GM23338 (cell line): ENCODE measurements at regions not wholly inside any gene's neighbourhood (a gene's known extent, or its start where the extent isn't known, plus 50 kb on each side); places are given as distances from the start of the nearest gene placed in this dataset.

Source experiments
- ATAC-seq: fragments of 200-7000 bp; cut with Tn5 transposase; 3 replicates; pipeline ENCODE4 v1.9.1; 2020
- DNase-seq: peaks from one replicate; pipeline ENCODE4 v3.0.0-alpha.2; 2015; ENCODE audit warnings: low spot score
- H2AFZ ChIP-seq: fragments of 200-600 bp; sonication (generic); 2 replicates; pipeline ENCODE4 v1.8.0; 2016; ENCODE audit warnings: antibody characterized with exemption, mild to moderate bottlenecking, moderate library complexity
- H3F3A ChIP-seq: fragments of 200-600 bp; sonication (generic); replicated peaks from 2 replicates; pipeline ENCODE4 v1.8.0; 2017; ENCODE audit warnings: antibody characterized with exemption, mixed run types, low read depth
- H3K27ac ChIP-seq: fragments of 200-600 bp; sonication (generic); 2 replicates; pipeline ENCODE4 v1.6.1; 2016; ENCODE audit warnings: low read depth
- H3K27me3 ChIP-seq: fragments of 200-600 bp; sonication (generic); 2 replicates; pipeline ENCODE4 v1.8.0; 2016; ENCODE audit warnings: mild to moderate bottlenecking, mixed run types, moderate library complexity; ENCODE audit not compliant: insufficient read depth
- H3K36me3 ChIP-seq: fragments of 200-600 bp; sonication (generic); 2 replicates; pipeline ENCODE4 v1.8.0; 2016; ENCODE audit warnings: mild to moderate bottlenecking; ENCODE audit not compliant: insufficient read depth
- H3K4me1 ChIP-seq: fragments of 200-600 bp; sonication (generic); 2 replicates; pipeline ENCODE4 v1.8.0; 2016; ENCODE audit warnings: mild to moderate bottlenecking, moderate library complexity; ENCODE audit not compliant: insufficient read depth
- H3K4me2 ChIP-seq: fragments of 200-600 bp; sonication (generic); 2 replicates; pipeline ENCODE4 v1.7.1; 2017; ENCODE audit warnings: mixed run types
- H3K4me3 ChIP-seq: fragments of 200-600 bp; sonication (generic); 2 replicates; pipeline ENCODE4 v1.6.1; 2016; ENCODE audit warnings: mixed run types
- H3K79me2 ChIP-seq: fragments of 200-600 bp; sonication (generic); replicated peaks from 2 replicates; pipeline ENCODE4 v1.8.0; 2017; ENCODE audit warnings: mild to moderate bottlenecking; ENCODE audit not compliant: insufficient read depth
- H3K9me2 ChIP-seq: fragments of 200-600 bp; sonication (generic); 2 replicates; pipeline ENCODE4 v1.8.0; 2017; ENCODE audit not compliant: insufficient read depth
- H4K20me1 ChIP-seq: fragments of 200-600 bp; sonication (generic); replicated peaks from 2 replicates; pipeline ENCODE4 v1.8.0; 2017; ENCODE audit warnings: mild to moderate bottlenecking; ENCODE audit not compliant: insufficient read depth
- H3K27ac Mint-ChIP-seq: 2 replicates; pipeline ENCODE4 v1.8.0; 2020; ENCODE audit warnings: inconsistent platforms, mild to moderate bottlenecking, moderate library complexity, mixed read lengths
- H3K27me3 Mint-ChIP-seq: 3 replicates; pipeline ENCODE4 v1.8.0; 2022; ENCODE audit warnings: low read depth, mild to moderate bottlenecking, moderate library complexity, mixed read lengths, inconsistent platforms; ENCODE audit not compliant: insufficient read depth, poor library complexity
- H3K36me3 Mint-ChIP-seq: 3 replicates; pipeline ENCODE4 v1.8.0; 2021; ENCODE audit warnings: low read depth, mild to moderate bottlenecking, inconsistent platforms, moderate library complexity, mixed read lengths
- H3K4me1 Mint-ChIP-seq: 3 replicates; pipeline ENCODE4 v1.8.0; 2020; ENCODE audit warnings: mild to moderate bottlenecking, inconsistent platforms, mixed read lengths
- H3K4me3 Mint-ChIP-seq: 3 replicates; pipeline ENCODE4 v1.8.0; 2021; ENCODE audit warnings: moderate library complexity, mild to moderate bottlenecking, inconsistent platforms, mixed read lengths
- H3K9me3 Mint-ChIP-seq: 3 replicates; pipeline ENCODE4 v1.8.0; 2020; ENCODE audit warnings: moderate library complexity, mild to moderate bottlenecking, inconsistent platforms, mixed read lengths
- CREB1 ChIP-seq: fragments of 250-450 bp; sonication (Bioruptor Pico); IDR thresholded peaks from 2 replicates; pipeline ENCODE4 v1.5.0; 2020; ENCODE audit warnings: low read depth, mild to moderate bottlenecking, moderate library complexity
- EZH2 ChIP-seq: fragments of 200-600 bp; sonication (generic); IDR thresholded peaks from one replicate; pipeline ENCODE4 v1.8.0; 2017; ENCODE audit warnings: antibody characterized with exemption, mild to moderate bottlenecking, low read depth; ENCODE audit not compliant: unreplicated experiment
- JUNB ChIP-seq: IDR thresholded peaks from one replicate; pipeline ENCODE4 v1.6.1; 2016; ENCODE audit warnings: antibody characterized with exemption; ENCODE audit not compliant: unreplicated experiment
- POLR2AphosphoS5 ChIP-seq: IDR thresholded peaks from 2 replicates; pipeline ENCODE4 v1.6.1; 2016; ENCODE audit warnings: antibody characterized with exemption, low read depth
- STAT1 ChIP-seq: IDR thresholded peaks from one replicate; pipeline ENCODE4 v1.6.1; 2016; ENCODE audit warnings: antibody characterized with exemption; ENCODE audit not compliant: unreplicated experiment
- ZNF114 ChIP-seq: fragments of 250-450 bp; sonication (Bioruptor Pico); IDR thresholded peaks from 2 replicates; pipeline ENCODE4 v1.5.0; 2020; ENCODE audit warnings: mild to moderate bottlenecking, moderate library complexity
- ZNF331 ChIP-seq: fragments of 250-450 bp; sonication (Bioruptor Pico); IDR thresholded peaks from 2 replicates; pipeline ENCODE4 v1.5.0; 2020; ENCODE audit warnings: low read depth, mild to moderate bottlenecking, moderate library complexity
- TF ChIP-seq, protein P1 (sequence below): IDR thresholded peaks from one replicate; pipeline ENCODE4 v1.6.1; 2018; ENCODE audit warnings: antibody characterized with exemption; ENCODE audit not compliant: unreplicated experiment
- TF ChIP-seq, protein P2 (sequence below): fragments of 250-450 bp; sonication (Bioruptor Pico); IDR thresholded peaks from 2 replicates; pipeline ENCODE4 v1.5.0; 2020; ENCODE audit warnings: mild to moderate bottlenecking, moderate library complexity
- TF ChIP-seq, protein P3 (sequence below), 2 experiments: fragments of 200-600 bp in 1 of 2; sonication (generic) in 1 of 2; conservative IDR thresholded peaks; 2 replicates each; pipeline versions ENCODE4 v1.5.1 to v1.6.1; 2016 to 2017; ENCODE audit warnings: antibody characterized with exemption in 2 of 2, low read depth in 2 of 2, mild to moderate bottlenecking in 2 of 2, moderate library complexity in 1 of 2

DNA sequence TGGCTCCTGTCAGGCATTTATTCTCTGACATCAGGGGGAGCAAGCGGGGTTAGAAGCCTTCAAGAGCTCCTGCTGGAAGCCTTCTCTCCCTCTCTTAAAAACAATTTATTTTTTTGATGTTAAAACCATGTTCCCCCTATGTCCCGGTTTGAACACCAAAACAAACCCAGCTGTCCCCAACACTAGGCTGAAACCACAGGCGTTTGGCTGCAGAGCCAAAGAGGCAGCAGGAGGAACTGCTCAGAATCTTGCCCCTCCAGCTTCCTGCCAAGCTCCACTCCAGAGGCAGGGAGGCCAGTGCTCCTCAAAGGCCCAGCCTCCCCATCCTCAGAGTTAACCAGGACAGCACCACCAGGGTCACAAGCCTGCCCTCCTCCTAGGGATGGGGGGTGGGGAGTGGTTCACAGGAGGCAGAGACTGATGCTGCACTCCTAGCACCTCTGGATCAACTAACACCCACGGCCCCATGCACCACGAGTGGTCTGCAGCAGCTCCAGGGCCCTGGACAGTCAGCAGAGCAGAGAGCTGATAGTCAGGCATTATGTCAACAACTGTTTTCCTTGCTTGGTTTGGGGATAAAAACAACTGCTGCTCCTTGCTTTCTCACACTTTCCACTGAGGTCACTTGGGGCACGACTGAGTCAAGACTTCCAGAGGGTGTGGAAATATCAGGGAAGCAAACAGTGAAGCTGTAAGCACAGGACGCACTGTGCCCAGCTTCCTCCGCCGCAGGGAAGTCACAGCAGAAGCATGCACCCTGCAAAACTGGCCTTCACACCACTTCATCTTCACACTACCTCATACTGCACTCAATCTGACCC is 96.5 kb upstream of the ADRA1B start:
- Mint-ChIP-seq H3K9me3 (no peaks in the 10 kb centered on the region), H3K27me3 (peaks cover 4% of the 10 kb centered on the region), H3K27ac (no peak overlapping the region), H3K4me3 (no peak overlapping the region), H3K36me3 (no peaks in the 10 kb centered on the region), H3K4me1 (peaks cover 8% of the 10 kb centered on the region)
- no peaks in the 10 kb centered on the region for H3K79me2 ChIP-seq
- H3F3A ChIP-seq = no peaks in the 10 kb centered on the region
- 0 out of 2 replicates have a peak, but pooled peaks cover 5% of the 10 kb centered on the region for H3K4me1 ChIP-seq
- no peak overlapping the region for H3K4me3 ChIP-seq
- no peak overlapping the region for H3K27ac ChIP-seq
- H3K36me3 ChIP-seq = no peaks in the 10 kb centered on the region
- H4K20me1 ChIP-seq = no peaks in the 10 kb centered on the region
- TF ChIP-seq, protein P1, sequence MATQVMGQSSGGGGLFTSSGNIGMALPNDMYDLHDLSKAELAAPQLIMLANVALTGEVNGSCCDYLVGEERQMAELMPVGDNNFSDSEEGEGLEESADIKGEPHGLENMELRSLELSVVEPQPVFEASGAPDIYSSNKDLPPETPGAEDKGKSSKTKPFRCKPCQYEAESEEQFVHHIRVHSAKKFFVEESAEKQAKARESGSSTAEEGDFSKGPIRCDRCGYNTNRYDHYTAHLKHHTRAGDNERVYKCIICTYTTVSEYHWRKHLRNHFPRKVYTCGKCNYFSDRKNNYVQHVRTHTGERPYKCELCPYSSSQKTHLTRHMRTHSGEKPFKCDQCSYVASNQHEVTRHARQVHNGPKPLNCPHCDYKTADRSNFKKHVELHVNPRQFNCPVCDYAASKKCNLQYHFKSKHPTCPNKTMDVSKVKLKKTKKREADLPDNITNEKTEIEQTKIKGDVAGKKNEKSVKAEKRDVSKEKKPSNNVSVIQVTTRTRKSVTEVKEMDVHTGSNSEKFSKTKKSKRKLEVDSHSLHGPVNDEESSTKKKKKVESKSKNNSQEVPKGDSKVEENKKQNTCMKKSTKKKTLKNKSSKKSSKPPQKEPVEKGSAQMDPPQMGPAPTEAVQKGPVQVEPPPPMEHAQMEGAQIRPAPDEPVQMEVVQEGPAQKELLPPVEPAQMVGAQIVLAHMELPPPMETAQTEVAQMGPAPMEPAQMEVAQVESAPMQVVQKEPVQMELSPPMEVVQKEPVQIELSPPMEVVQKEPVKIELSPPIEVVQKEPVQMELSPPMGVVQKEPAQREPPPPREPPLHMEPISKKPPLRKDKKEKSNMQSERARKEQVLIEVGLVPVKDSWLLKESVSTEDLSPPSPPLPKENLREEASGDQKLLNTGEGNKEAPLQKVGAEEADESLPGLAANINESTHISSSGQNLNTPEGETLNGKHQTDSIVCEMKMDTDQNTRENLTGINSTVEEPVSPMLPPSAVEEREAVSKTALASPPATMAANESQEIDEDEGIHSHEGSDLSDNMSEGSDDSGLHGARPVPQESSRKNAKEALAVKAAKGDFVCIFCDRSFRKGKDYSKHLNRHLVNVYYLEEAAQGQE = no peak
- TF ChIP-seq, protein P2, sequence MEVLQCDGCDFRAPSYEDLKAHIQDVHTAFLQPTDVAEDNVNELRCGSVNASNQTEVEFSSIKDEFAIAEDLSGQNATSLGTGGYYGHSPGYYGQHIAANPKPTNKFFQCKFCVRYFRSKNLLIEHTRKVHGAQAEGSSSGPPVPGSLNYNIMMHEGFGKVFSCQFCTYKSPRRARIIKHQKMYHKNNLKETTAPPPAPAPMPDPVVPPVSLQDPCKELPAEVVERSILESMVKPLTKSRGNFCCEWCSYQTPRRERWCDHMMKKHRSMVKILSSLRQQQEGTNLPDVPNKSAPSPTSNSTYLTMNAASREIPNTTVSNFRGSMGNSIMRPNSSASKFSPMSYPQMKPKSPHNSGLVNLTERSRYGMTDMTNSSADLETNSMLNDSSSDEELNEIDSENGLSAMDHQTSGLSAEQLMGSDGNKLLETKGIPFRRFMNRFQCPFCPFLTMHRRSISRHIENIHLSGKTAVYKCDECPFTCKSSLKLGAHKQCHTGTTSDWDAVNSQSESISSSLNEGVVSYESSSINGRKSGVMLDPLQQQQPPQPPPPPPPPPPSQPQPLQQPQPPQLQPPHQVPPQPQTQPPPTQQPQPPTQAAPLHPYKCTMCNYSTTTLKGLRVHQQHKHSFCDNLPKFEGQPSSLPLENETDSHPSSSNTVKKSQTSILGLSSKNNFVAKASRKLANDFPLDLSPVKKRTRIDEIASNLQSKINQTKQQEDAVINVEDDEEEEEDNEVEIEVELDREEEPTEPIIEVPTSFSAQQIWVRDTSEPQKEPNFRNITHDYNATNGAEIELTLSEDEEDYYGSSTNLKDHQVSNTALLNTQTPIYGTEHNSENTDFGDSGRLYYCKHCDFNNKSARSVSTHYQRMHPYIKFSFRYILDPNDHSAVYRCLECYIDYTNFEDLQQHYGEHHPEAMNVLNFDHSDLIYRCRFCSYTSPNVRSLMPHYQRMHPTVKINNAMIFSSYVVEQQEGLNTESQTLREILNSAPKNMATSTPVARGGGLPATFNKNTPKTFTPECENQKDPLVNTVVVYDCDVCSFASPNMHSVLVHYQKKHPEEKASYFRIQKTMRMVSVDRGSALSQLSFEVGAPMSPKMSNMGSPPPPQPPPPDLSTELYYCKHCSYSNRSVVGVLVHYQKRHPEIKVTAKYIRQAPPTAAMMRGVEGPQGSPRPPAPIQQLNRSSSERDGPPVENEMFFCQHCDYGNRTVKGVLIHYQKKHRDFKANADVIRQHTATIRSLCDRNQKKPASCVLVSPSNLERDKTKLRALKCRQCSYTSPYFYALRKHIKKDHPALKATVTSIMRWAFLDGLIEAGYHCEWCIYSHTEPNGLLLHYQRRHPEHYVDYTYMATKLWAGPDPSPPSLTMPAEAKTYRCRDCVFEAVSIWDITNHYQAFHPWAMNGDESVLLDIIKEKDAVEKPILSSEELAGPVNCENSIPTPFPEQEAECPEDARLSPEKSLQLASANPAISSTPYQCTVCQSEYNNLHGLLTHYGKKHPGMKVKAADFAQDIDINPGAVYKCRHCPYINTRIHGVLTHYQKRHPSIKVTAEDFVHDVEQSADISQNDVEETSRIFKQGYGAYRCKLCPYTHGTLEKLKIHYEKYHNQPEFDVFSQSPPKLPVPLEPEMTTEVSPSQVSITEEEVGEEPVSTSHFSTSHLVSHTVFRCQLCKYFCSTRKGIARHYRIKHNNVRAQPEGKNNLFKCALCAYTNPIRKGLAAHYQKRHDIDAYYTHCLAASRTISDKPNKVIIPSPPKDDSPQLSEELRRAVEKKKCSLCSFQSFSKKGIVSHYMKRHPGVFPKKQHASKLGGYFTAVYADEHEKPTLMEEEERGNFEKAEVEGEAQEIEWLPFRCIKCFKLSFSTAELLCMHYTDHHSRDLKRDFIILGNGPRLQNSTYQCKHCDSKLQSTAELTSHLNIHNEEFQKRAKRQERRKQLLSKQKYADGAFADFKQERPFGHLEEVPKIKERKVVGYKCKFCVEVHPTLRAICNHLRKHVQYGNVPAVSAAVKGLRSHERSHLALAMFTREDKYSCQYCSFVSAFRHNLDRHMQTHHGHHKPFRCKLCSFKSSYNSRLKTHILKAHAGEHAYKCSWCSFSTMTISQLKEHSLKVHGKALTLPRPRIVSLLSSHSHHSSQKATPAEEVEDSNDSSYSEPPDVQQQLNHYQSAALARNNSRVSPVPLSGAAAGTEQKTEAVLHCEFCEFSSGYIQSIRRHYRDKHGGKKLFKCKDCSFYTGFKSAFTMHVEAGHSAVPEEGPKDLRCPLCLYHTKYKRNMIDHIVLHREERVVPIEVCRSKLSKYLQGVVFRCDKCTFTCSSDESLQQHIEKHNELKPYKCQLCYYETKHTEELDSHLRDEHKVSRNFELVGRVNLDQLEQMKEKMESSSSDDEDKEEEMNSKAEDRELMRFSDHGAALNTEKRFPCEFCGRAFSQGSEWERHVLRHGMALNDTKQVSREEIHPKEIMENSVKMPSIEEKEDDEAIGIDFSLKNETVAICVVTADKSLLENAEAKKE = no peak
- TF ChIP-seq CREB1 = no peak
- no peak for TF ChIP-seq ZNF114
- TF ChIP-seq JUNB = no peak
- TF ChIP-seq ZNF331 (CRISPR knock-in tag) = no peak
- TF ChIP-seq POLR2AphosphoS5 = no peak
- TF ChIP-seq STAT1 = no peak
- TF ChIP-seq EZH2 = no peak
- TF ChIP-seq, protein P3, sequence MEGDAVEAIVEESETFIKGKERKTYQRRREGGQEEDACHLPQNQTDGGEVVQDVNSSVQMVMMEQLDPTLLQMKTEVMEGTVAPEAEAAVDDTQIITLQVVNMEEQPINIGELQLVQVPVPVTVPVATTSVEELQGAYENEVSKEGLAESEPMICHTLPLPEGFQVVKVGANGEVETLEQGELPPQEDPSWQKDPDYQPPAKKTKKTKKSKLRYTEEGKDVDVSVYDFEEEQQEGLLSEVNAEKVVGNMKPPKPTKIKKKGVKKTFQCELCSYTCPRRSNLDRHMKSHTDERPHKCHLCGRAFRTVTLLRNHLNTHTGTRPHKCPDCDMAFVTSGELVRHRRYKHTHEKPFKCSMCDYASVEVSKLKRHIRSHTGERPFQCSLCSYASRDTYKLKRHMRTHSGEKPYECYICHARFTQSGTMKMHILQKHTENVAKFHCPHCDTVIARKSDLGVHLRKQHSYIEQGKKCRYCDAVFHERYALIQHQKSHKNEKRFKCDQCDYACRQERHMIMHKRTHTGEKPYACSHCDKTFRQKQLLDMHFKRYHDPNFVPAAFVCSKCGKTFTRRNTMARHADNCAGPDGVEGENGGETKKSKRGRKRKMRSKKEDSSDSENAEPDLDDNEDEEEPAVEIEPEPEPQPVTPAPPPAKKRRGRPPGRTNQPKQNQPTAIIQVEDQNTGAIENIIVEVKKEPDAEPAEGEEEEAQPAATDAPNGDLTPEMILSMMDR (conservative IDR thresholded peaks at IDR 0.05; ENCODE audit: low read depth in 2 of 2) = no peak
- DNase-seq (no peak), ATAC-seq (no peak)
- no peak overlapping the region for H3K4me2 ChIP-seq
- no peaks in the 10 kb centered on the region for H3K27me3 ChIP-seq
- H3K9me2 ChIP-seq = 0 out of 2 replicates have a peak, but pooled peaks cover 5% of the 10 kb centered on the region
- H2AFZ ChIP-seq = no peak overlapping the region
